HG03520 (cell line): ENCODE measurements at regions not wholly inside any gene's neighbourhood (a gene's known extent, or its start where the extent isn't known, plus 50 kb on each side); places are given as distances from the start of the nearest gene placed in this dataset.

ENCODE experiments used
- ATAC-seq: cut with Tn5 transposase; IDR thresholded peaks from one replicate; pipeline ENCODE4 v1.9.1; 2021; ENCODE audit warnings: mild to moderate bottlenecking, moderate library complexity; ENCODE audit not compliant: unreplicated experiment

DNA sequence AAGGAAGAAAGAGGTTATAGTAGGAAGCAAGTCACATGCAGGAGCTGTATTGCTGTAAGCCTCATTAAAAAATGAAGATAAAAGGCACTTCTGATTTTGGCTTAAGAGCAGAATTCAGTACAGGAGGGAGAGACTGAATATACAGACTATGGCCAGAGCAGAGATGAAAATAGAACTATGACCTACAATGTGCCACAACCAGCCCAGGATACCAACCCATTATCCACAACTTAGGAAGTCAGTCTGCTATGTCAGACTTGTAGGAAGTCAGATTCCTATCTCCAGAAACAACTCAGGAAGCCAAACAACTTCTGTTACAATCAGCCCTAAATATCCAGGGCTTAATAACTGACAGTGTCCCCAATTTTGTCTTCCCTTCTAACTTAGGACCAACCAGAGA is 156.2 kb upstream of the ANKH start:
- ATAC-seq, result no peak

DNA sequence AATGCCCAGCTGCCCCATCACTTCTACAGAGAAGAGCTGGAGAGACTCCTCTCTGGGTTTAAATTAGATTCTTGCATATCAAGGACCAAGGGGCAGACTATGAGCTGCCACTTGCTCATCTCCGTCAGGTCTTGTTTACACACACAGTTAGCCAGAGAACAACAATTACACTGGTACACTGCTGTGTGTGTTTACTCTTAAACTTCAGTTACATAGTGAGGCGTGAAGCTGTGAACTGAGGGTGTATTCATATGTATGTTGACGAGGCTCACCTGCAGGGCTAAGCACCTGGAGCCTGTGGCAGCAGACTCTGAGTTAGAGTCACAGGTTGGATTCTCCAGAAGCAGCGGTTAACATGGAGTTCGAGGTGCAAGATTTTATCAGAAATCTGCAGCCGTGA is 155.4 kb upstream of the ANKH start:
- ATAC-seq, result no peak

DNA sequence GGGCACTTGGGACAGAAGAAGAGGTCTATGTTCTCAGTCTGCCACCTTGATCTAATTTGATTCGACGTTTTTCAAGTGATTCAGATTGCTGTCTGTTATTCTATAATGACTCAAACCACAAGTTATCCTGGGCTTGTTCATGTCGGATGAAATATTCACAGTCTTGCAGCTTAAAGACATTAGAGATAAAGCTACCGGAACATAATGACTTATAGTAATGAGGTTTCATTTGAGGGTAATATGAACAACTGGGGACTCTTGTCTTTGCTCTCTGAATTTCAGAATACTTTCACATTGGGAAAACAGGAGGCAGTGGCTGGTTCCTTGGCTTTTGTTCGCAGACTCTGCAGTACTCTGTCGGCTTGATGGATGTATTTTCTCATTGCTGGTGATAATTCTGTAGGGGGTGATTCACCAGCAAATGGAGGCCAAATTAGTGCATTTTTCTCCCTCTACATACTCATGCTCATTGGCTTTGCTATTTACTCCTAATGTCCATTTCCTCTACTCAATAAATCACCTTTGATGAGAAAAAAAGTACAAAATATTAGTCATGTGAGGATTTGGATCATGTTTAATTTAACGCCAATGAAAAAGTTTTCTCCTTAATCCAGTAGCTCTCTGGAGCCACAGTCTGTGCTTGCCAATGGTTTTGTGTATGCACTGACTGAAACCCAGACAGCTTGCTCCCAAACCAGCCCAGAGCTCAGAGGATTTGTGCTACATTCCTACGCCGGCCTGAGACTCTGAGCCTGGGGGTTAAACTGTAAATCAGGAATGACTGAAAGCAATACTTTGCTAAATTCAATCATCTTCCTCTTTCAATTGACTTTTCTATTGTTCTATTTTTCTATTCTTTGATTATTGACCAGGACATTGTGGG is 154.7 kb upstream of the ANKH start:
- no peak for ATAC-seq

DNA sequence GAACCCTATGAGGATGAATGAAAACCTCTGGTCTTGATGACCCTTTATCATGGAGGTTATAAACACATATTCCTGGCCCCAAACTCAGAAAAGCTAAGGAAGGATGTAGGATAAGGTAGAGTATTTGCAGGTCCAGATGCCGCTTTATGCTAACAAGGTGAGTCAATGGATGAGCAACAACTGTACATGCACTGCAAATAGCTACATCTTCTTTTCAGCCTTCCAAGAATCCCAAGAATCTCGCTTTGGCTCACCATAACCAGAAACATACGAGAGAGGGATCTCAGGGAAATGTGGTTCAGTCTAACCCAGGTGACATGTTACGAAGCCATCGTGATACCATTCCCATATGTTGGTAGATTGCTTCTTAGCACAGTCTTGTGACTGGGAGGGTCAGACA is 152.3 kb upstream of the ANKH start:
- ATAC-seq, result no peak

- ATAC-seq, result no peak
Observed at GRCh38 chr5:15023266-15023665, 151.7 kb upstream of the ANKH start.

DNA sequence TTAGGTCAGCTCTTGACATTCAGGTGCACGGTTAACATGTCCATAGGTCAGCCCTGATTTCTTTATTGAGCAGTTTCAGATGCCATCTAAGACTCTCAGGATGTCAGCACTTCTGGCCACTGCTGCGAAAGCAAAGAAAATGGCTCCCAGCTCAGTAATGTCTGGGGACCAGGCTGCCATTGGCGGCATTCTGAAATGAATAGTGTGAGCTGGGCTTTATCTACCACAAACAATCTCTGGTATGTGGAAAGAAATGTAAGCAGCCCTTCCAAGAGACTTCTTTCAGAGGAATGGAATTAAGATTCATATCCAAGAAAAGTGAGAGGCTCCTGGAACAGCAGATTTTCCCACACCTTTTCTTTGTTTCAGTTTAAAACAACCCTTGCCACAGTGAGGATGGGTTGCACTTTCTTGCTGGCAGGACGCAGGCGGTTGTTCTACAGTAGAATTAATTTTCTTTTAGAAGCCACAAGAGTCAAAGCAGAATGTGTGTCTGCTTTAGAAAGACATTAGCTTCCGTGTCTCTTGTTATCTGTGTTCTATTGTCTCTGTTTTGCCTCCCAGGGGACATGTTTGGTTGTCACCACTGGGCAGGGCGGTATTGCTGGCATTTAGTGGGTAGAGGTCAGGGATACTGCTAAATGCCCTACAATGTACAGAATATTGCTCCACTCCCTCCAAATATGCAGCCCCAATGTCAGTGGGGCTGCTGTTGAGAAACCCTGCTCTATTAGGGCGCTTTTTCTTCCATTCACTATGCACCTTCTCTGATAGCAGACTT is 149.9 kb upstream of the ANKH start:
- no peak for ATAC-seq

DNA sequence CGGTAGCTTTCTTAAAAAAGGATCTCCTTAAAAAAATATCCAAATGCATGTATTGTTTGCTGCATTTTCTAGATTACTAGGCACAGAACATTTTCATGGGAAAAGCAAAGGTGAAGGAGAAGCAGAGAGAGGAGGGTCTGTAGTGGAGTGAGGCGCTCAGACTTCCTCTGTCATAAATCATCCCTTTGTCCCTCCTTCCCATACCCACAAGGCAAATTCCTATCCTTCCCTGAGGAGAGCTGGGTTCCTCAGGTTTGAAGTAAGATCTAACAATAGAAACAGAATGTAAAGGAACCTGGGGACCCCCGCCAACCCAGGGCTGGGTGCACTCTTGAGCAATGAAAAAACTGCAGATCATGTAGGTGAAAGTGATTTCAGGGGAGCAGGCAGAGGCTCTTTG is 149.2 kb upstream of the ANKH start:
- no peak for ATAC-seq

GRCh38 chr5:15014809-15015208 is 143.2 kb upstream of the ANKH start:
- no peak for ATAC-seq

DNA sequence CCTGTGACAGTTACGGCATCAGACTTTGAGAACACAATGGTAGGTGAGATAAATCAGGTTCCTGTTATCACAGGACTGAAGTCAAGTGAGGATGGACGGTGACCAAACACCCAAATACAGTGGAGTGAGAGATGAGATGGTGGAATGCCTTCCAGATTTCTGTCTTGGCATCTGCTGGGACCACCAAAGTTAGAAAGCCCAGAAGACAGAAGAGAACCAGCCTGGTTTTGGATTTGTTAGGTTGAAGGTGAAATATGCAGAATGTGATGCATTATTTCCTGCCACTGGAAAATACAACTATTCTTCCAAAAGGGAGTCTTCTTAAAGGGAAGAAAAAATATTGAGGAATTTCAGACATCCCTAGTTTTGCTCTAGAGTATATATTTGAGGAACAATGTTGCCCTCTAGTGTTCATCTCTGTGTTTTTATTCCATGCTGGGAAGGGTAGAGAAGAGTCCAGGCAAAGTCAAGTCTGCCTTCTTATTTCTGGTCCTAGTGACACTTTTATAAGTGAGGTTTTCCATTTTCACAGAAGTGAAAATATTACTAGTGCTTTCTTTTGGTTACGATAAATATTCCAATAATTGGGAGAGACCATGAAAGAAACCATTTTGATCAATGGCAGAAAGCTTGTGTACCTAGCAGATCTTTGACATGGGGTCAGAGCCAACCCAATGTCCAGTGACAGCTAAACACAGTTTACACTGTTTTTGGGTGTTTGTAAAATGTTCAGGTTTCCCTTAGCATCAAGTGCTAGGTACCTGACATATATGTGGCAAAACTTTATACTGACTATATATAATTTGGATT is 142.3 kb upstream of the ANKH start:
- ATAC-seq, result peak; percentile 73

DNA sequence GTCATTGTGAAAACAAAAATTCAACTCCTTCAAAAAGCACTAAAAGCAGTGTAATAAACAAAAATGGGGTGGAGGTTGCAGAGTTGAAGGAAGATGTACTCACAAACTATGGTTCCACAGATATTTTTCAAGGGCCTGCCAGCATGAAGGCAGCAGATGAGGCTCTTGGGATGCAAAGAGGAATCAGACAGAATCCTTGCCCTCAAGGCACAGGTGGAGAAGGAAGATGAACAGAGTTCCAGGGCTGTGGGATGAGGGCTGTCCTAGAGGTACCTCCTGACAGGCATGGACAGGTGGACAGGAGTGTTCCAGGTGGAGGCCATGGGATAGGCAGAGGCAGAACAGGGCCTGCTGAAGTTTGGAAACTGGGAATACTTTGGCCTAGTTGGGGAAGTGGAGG is 140.5 kb upstream of the ANKH start:
- no peak for ATAC-seq

- no peak for ATAC-seq
Observed at GRCh38 chr5:15010936-15011335, 139.4 kb upstream of the ANKH start.

DNA sequence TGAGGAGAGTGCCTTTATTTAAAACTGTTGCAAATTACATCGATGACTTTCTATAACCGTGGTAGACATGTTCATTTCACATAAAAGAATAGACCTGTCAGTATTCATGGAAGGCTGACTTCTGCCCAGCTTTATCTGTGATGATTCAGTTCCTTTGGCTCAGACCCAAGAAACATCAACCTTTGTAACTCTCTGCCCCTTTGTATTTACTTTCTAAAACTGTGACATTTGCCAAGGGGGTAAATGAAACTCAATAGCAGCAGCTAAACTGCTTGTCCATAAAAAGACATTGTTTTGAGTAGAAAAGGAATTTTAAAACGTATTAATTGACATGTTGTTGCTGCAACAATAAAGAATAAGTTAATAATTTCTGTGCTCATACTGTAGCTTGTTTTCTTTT is 137.8 kb upstream of the ANKH start:
- no peak for ATAC-seq

DNA sequence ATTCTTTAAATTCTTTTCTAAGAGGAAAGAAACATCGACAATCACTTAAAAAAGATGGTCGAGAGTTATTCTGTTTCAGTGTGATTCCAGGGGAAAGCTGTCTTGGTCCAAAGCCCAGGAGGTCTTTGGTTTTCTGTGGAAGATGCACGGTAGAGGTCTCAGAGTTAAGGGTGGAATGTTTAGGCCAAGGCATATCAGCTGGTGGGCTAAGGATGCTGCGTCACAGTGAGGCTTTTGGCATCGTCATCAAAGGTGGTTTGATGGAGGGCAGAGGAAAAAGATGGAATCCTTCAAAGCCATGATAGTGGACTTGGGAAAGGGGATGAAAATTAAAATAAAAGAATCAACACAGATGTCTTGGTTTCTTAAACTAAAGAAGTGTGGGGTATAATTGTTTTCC is 137.3 kb upstream of the ANKH start:
- ATAC-seq, result no peak

DNA sequence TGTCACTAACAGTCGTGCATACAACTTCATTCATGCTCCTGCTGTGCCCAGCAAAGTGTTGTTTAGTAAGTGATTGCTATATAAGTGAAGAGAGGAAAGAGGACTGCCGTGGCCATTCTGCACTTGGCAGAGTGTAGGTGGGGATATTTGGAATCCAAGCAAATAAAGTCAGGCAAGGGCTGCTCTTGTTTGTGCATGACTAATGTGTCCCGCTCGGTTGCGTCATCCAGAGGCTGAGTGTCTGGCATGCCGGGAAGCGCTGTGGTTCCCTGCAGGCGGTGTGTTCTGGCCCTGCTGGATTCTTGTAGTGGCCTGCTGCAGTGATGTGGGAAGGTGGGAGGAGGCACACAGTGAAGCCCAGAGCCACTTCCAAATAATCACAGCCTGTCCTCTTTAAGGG is 136.9 kb upstream of the ANKH start:
- no peak for ATAC-seq

- no peak for ATAC-seq
Observed at GRCh38 chr5:15007646-15008045, 136.1 kb upstream of the ANKH start.

- ATAC-seq, result no peak
Observed at GRCh38 chr5:15004506-15004905, 132.9 kb upstream of the ANKH start.

GRCh38 chr5:15003511-15003920 is 131.9 kb upstream of the ANKH start:
- ATAC-seq, result peak; percentile 93

DNA sequence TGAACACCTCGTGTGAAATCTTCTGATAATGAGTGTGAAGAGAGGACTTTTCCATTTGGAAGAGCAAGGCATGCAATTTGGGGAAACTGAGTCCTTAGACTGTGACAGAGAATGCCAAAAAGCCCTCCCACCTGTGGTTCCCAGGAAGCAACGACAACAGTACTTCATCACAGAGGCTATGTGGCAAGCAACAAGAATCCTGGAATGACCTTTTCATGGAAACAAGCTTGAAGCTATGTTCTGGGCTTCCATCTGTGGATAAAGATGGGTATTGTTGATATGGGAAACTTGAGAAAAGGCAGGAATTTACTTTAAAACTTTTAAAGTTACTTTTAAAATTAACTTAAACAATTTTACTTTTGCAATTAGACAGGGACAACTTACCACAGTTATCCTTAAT is 131.2 kb upstream of the ANKH start:
- no peak for ATAC-seq

DNA sequence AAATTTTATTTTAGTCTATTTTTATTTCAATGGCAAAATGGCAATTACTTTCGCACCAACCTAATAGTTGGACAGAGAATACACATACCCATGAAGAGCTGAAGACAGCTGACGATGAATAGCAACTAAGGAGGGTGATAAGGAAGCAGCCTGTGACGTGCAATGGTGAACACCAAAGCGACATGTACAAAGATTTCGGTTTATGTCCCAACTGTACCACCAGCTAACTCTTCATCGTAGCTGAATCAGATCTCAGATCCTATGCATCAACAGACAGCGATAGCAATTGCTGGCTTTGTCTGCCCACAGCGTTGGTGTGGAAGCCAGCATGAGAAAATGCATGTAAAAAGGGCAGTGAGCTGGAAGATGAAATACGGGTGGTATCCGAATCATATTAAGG is 130.6 kb upstream of the ANKH start:
- no peak for ATAC-seq

GRCh38 chr5:15001517-15001916 is 129.9 kb upstream of the ANKH start:
- ATAC-seq, result no peak

DNA sequence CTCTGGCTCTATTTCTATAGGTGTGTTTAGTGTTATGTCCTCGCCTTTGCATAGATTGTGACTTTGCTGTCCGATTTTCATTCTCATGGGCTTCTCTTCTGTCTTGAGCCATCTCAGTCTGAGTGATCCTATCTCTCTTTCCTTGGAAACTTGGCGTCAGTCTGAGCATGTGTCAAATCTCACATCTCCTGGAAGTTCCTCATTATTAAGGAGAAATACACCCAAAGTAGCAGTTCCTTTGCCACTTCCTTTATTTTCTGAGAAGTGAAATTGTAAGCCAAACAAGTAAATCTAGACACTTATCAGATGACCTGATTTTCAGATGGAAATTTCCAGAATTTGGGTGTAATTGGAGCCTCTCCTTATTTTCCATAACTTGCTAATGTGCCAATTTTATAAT is 126.9 kb upstream of the ANKH start:
- no peak for ATAC-seq
